Common myeloid progenitor, CD34-positive (primary cell): ENCODE measurements at regions not wholly inside any gene's neighbourhood (a gene's known extent, or its start where the extent isn't known, plus 50 kb on each side); places are given as distances from the start of the nearest gene placed in this dataset.
"Not testable (repeated sequence)": the region's sequence is repeated elsewhere in the genome, so short reads cannot be mapped to it uniquely, and the experiment has no call there.

Experiments used
- CTCF ChIA-PET: fragments of 350-600 bp; sonication (Branson Sonifier 250); formaldehyde crosslinking; loops from one replicate; lab custom pipeline; 2021; ENCODE audit warnings: antibody characterized with exemption; lab: Charles Lee
- POLR2A ChIA-PET: fragments of 350-600 bp; sonication (Branson Sonifier 250); formaldehyde crosslinking; loops from one replicate; lab custom pipeline; 2021; ENCODE audit warnings: antibody characterized with exemption; lab: Charles Lee
- DNase-seq, 3 donors: peaks; one replicate each; pipeline versions ENCODE4 v3.0.0 to v3.0.0-alpha.2; 2013
- H3K27ac ChIP-seq, 2 experiments: 1 replicate in 1 of 2; 2 replicates in 1 of 2; pipeline ENCODE4 v1.7.0; 2013; ENCODE audit warnings: inconsistent platforms in 2 of 2, low read length in 2 of 2, mild to moderate bottlenecking in 2 of 2, low read depth in 1 of 2, moderate library complexity in 1 of 2; ENCODE audit not compliant: severe bottlenecking in 2 of 2, insufficient read depth in 1 of 2, poor library complexity in 1 of 2
- H3K27me3 ChIP-seq, 5 experiments: replicated peaks in 2 of 5; 1 replicate in 3 of 5; 2 replicates in 2 of 5; pipeline versions ENCODE4 v1.6.1 to v1.7.0; 2013; ENCODE audit warnings: low read length in 4 of 5, mild to moderate bottlenecking in 2 of 5, moderate library complexity in 2 of 5, inconsistent platforms in 1 of 5; ENCODE audit not compliant: insufficient read depth in 5 of 5, control insufficient read depth in 4 of 5
- H3K36me3 ChIP-seq, 4 experiments: 1 replicate in 2 of 4; 2 replicates in 2 of 4; pipeline versions ENCODE4 v1.6.1 to v1.7.0; 2013; ENCODE audit warnings: low read length in 3 of 4, control low read depth in 1 of 4, mild to moderate bottlenecking in 1 of 4; ENCODE audit not compliant: control insufficient read depth in 4 of 4, insufficient read depth in 4 of 4
- H3K4me1 ChIP-seq, 4 experiments: 1 replicate in 3 of 4; 2 replicates in 1 of 4; pipeline versions ENCODE4 v1.6.1 to v1.7.1; 2013; ENCODE audit warnings: low read length in 3 of 4, mild to moderate bottlenecking in 3 of 4, control low read depth in 1 of 4, inconsistent platforms in 1 of 4, moderate library complexity in 1 of 4; ENCODE audit not compliant: control insufficient read depth in 4 of 4, insufficient read depth in 4 of 4; ENCODE audit errors: control extremely low read depth in 1 of 4
- H3K4me3 ChIP-seq, 7 experiments: 1 replicate in 4 of 7; 2 replicates in 3 of 7; pipeline versions ENCODE4 v1.5.1 to v1.7.0; 2013; ENCODE audit warnings: mild to moderate bottlenecking in 7 of 7, low read length in 6 of 7, moderate library complexity in 6 of 7, inconsistent platforms in 2 of 7, low read depth in 2 of 7, control low read depth in 1 of 7; ENCODE audit not compliant: insufficient read depth in 4 of 7, control insufficient read depth in 1 of 7; ENCODE audit errors: extremely low read depth in 1 of 7
- H3K9me3 ChIP-seq, 5 experiments: 1 replicate in 4 of 5; 2 replicates in 1 of 5; pipeline versions ENCODE4 v1.6.1 to v1.7.1; 2013; ENCODE audit warnings: low read length in 4 of 5, mild to moderate bottlenecking in 2 of 5, inconsistent platforms in 1 of 5, low read depth in 1 of 5, moderate library complexity in 1 of 5; ENCODE audit not compliant: control insufficient read depth in 4 of 5, insufficient read depth in 2 of 5; ENCODE audit errors: control extremely low read depth in 1 of 5
- WGBS: methylation state at CpG from one replicate; pipeline ENCODE4 v1.1.5; 2013; ENCODE audit not compliant: insufficient coverage; 5-methylcytosine and 5-hydroxymethylcytosine counted together

GRCh38 chr10:78600121-78600665 lies 468.6 kb upstream of the ZMIZ1 start:
- CTCF ChIA-PET = interaction anchor here (1.0 to 1.4 kb wide), 2 partner anchors 25 to 40 kb away, joined by 3 read pairs; no protein-coding TSS in a partner anchor
- Histone ChIP-seq H3K4me3 (no peak overlapping the region), H3K27ac (no peak overlapping the region), H3K4me1 (no peaks in the 10 kb centered on the region), H3K27me3 (no peaks in the 10 kb centered on the region), H3K9me3 (no peaks in the 10 kb centered on the region), H3K36me3 (no peaks in the 10 kb centered on the region)
- WGBS = 90% methylated on average over 2 of the region's 5 CpGs
- POLR2A ChIA-PET = no interaction called here
- no peak for DNase-seq

DNA sequence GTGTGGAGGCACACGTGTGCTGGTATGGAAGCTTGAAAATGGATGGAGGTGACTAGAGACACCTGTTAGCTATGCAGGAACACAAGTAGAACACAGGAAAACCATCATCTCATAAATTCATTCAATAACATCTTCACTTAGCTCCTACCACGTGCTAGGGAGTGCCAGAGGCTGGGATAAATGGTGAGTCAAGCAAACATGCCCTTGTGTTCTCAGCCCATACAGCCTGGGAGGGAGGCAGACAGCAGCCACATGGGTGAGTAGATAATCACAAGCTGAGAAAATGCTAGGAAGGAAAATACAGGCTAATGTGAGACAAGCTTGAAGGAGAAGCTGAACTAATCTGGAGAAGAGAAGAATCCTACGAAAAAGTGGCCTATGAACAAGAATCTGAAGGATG lies 468.0 kb upstream of the ZMIZ1 start:
- POLR2A ChIA-PET = no interaction called here
- Histone ChIP-seq H3K4me1 (no peaks in the 10 kb centered on the region), H3K36me3 (no peaks in the 10 kb centered on the region), H3K27ac (no peak overlapping the region), H3K9me3 (no peaks in the 10 kb centered on the region), H3K27me3 (no peaks in the 10 kb centered on the region), H3K4me3 (no peak overlapping the region)
- WGBS = 90% methylated on average over 2 of the region's 3 CpGs
- CTCF ChIA-PET = interaction anchor here (1.0 to 1.4 kb wide), 2 partner anchors 24 to 39 kb away, joined by 3 read pairs; no protein-coding TSS in a partner anchor
- DNase-seq = no peak

GRCh38 chr10:78602201-78602932 lies 466.4 kb upstream of the ZMIZ1 start:
- no peaks in the 10 kb centered on the region for H3K36me3 ChIP-seq
- no peak overlapping the region for H3K27ac ChIP-seq
- no peaks in the 10 kb centered on the region for H3K4me1 ChIP-seq
- H3K9me3 ChIP-seq = peaks cover 0 to 2% (median 0%) of the 10 kb centered on the region in 5 experiments
- H3K27me3 ChIP-seq = no peaks in the 10 kb centered on the region
- no peak for DNase-seq
- over 99% methylated on average over 11 of the region's 12 CpGs for WGBS
- no peak overlapping the region for H3K4me3 ChIP-seq
- CTCF ChIA-PET = no interaction called here
- POLR2A ChIA-PET = no interaction called here

GRCh38 chr10:78604286-78604685 lies 464.5 kb upstream of the ZMIZ1 start:
- POLR2A ChIA-PET = no interaction called here
- Histone ChIP-seq H3K4me1 (no peaks in the 10 kb centered on the region), H3K9me3 (peaks cover 0 to 6% (median 0%) of the 10 kb centered on the region in 5 experiments), H3K27me3 (no peaks in the 10 kb centered on the region), H3K4me3 (no peak overlapping the region), H3K36me3 (no peaks in the 10 kb centered on the region), H3K27ac (no peak overlapping the region)
- CTCF ChIA-PET = interaction anchor here (1.1 kb wide), 1 partner anchor 38 kb away, joined by 3 read pairs; no protein-coding TSS in a partner anchor
- WGBS = 97% methylated on average over 9 of the region's 9 CpGs
- no peak for DNase-seq

DNA sequence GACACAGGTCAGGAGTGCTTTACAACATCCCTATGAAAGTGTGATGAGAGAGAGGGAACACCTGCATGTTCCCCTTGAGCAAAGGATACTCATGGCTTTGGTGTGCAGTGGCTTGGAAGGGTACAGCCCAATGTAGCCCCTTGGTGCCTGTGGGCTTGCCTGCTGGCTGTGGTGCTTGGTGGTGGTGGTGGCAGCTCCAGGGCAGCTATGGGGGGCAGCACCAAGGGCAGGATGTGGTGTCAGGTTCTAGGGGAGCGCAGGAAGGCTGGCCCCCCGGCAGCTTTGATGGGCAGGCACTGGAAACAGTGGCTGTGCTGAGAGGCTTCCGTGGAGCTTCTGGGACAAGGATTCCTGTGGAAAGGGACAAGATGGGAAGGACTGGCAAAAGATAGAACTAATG lies 464.0 kb upstream of the ZMIZ1 start:
- no peaks in the 10 kb centered on the region for H3K27me3 ChIP-seq
- H3K4me1 ChIP-seq = no peaks in the 10 kb centered on the region
- POLR2A ChIA-PET = no interaction called here
- no peak overlapping the region for H3K27ac ChIP-seq
- CTCF ChIA-PET = interaction anchor here (1.1 to 1.3 kb wide), 2 partner anchors 10 to 38 kb away, joined by 3 read pairs; no protein-coding TSS in a partner anchor
- no peaks in the 10 kb centered on the region for H3K36me3 ChIP-seq
- H3K9me3 ChIP-seq = peaks cover 0 to 7% (median 0%) of the 10 kb centered on the region in 5 experiments
- WGBS = 100% methylated on average over 3 of the region's 3 CpGs
- DNase-seq = no peak
- no peak overlapping the region for H3K4me3 ChIP-seq

DNA sequence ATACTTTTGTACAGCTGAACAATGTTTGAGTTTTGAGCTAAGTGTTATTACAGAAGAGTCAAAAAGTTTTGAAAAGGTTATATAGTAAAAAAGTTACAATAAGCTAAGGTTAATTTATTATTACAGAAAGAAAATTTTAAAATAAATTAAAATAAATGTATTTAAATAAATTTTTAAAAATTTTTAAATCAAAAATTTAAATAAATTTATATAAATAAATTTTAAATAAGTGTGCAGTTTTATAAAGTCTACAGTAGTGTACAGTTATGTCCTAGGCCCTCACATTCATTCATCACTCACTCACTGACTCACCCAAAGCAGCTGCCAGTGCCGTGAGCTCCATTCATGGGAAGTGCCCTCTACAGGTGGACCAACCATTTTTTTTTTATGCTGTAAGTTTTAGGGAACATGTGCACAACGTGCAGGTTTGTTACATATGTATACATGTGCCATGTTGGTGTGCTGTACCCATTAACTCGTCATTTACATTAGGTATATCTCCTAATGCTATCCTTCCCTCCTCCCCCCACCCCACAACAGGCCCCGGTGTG lies 462.9 kb upstream of the ZMIZ1 start:
- Histone ChIP-seq H3K27ac (no peak overlapping the region), H3K27me3 (no peaks in the 10 kb centered on the region), H3K36me3 (no peaks in the 10 kb centered on the region), H3K4me3 (no peak overlapping the region), H3K9me3 (peaks cover 0 to 7% (median 0%) of the 10 kb centered on the region in 5 experiments), H3K4me1 (no peaks in the 10 kb centered on the region)
- WGBS = no CpG with 5 or more reads among the region's 4 CpGs
- ChIA-PET CTCF (interaction anchor here (0.6 to 1.3 kb wide), 2 partner anchors 9 to 87 kb away, joined by 3 read pairs; no protein-coding TSS in a partner anchor), POLR2A (no interaction called here)
- peak in 1 of 3 donors; percentile 17 for DNase-seq

DNA sequence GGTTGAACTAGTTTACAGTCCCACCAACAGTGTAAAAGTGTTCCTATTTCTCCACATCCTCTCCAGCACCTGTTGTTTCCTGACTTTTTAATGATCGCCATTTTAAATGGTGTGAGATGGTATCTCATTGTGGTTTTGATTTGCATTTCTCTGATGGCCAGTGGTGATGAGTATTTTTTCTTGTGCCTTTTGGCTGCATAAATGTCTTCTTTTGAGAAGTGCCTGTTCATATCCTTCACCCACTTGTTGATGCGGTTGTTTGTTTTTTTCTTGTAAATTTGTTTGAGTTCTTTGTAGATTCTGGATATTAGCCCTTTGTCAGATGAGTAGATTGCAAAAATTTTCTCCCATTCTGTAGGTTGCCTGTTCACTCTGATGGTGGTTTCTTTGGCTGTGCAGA lies 462.0 kb upstream of the ZMIZ1 start:
- CTCF ChIA-PET, H3K27me3 ChIP-seq, H3K4me3 ChIP-seq, DNase-seq, POLR2A ChIA-PET, H3K36me3 ChIP-seq, H3K27ac ChIP-seq, H3K4me1 ChIP-seq, H3K9me3 ChIP-seq: not testable (repeated sequence)
- WGBS = no CpG with 5 or more reads among the region's 2 CpGs
